Nephron (organoid): ENCODE measurements at regions not wholly inside any gene's neighbourhood (a gene's known extent, or its start where the extent isn't known, plus 50 kb on each side); places are given as distances from the start of the nearest gene placed in this dataset.

Experiments used
- H3K27ac Mint-ChIP-seq, 3 experiments: 2 replicates each; pipeline ENCODE4 v1.8.0; 2020; ENCODE audit warnings: mixed read lengths in 3 of 3, mild to moderate bottlenecking in 2 of 3, moderate library complexity in 1 of 3
- H3K27me3 Mint-ChIP-seq: 2 replicates; pipeline ENCODE4 v1.8.0; 2021; ENCODE audit warnings: low read depth, mild to moderate bottlenecking, moderate library complexity, mixed read lengths
- H3K36me3 Mint-ChIP-seq: 2 replicates; pipeline ENCODE4 v1.8.0; 2020; ENCODE audit warnings: low read depth, mixed read lengths
- H3K4me1 Mint-ChIP-seq: 2 replicates; pipeline ENCODE4 v1.8.0; 2020; ENCODE audit warnings: mixed read lengths
- H3K4me3 Mint-ChIP-seq, 3 experiments: 2 replicates each; pipeline ENCODE4 v1.8.0; 2020; ENCODE audit warnings: mild to moderate bottlenecking in 3 of 3, mixed read lengths in 3 of 3, moderate library complexity in 2 of 3
- H3K9me3 Mint-ChIP-seq: 2 replicates; pipeline ENCODE4 v1.8.0; 2020; ENCODE audit warnings: mixed read lengths
- CTCF ChIP-seq, 3 experiments: fragments of 200-600 bp; sonication (generic); IDR thresholded peaks; one replicate each; pipeline ENCODE4 v1.5.0; 2021; ENCODE audit warnings: antibody characterized with exemption in 3 of 3; ENCODE audit not compliant: unreplicated experiment in 3 of 3

DNA sequence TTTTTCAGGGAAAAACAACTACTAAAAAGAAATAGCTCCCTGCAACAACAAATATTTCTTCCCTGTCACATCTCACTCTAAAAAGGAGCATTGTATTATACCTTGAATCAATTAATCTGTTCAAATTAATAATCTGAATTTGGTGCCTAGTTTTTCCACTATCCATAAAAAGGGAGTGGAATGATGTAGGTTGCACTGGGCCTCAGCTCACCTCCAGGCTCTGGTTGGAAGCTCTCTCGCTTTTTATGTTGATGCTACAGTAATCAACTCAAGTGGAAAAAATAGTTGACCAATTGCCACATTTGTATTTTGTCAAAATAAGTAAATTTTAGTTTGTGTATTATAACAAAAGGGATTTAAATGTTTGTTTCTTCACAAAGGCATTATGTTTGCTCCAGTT, 126.1 kb downstream of the MAD2L1 start:
- Mint-ChIP-seq H3K4me3 (no peak overlapping the region), H3K9me3 (no peaks in the 10 kb centered on the region), H3K27ac (no peak overlapping the region), H3K27me3 (no peaks in the 10 kb centered on the region), H3K4me1 (no peaks in the 10 kb centered on the region), H3K36me3 (no peaks in the 10 kb centered on the region)
- TF ChIP-seq CTCF (IDR thresholded peaks at IDR 0.05; ENCODE audit: unreplicated experiment in 3 of 3), result no peak

- Mint-ChIP-seq H3K36me3 (no peaks in the 10 kb centered on the region), H3K27ac (peak overlapping the region in 1 of 3 experiments; percentile 43), H3K9me3 (no peaks in the 10 kb centered on the region), H3K4me1 (no peaks in the 10 kb centered on the region), H3K27me3 (no peaks in the 10 kb centered on the region), H3K4me3 (no peak overlapping the region)
- TF ChIP-seq CTCF (IDR thresholded peaks at IDR 0.05; ENCODE audit: unreplicated experiment in 3 of 3), result no peak
These were observed 127.3 kb downstream of the MAD2L1 start for GRCh38 chr4:119939071-119939995.

GRCh38 chr4:119937746-119938145, 128.9 kb downstream of the MAD2L1 start:
- H3K27ac Mint-ChIP-seq, result peak overlapping the region in 1 of 3 experiments; percentile 8
- H3K4me1 Mint-ChIP-seq, result peaks cover 9% of the 10 kb centered on the region
- H3K4me3 Mint-ChIP-seq, result no peak overlapping the region
- TF ChIP-seq CTCF (IDR thresholded peaks at IDR 0.05; ENCODE audit: unreplicated experiment in 3 of 3), result no peak
- no peaks in the 10 kb centered on the region for H3K36me3 Mint-ChIP-seq
- no peaks in the 10 kb centered on the region for H3K9me3 Mint-ChIP-seq
- H3K27me3 Mint-ChIP-seq, result no peaks in the 10 kb centered on the region

DNA sequence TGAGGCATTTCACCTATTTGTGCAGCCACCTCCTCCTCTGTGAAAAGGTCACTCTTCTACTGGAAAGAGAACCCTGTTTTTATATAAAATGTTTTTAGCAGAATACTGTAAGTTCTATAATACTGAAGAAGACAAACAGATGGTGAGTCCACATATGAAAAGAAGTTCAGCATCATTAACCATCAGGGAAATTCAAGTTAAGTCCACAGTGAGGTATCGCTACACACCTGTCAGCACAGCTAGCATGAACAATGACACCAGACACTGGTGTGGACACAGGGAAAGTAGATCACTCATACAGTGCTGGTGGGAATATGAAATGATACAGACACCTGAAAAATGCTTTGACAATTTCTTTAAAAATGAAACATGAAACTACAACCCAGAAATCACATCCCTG, 133.0 kb downstream of the MAD2L1 start:
- H3K4me1 Mint-ChIP-seq, result peaks cover 12% of the 10 kb centered on the region
- H3K4me3 Mint-ChIP-seq, result no peak overlapping the region
- TF ChIP-seq CTCF (IDR thresholded peaks at IDR 0.05; ENCODE audit: unreplicated experiment in 3 of 3), result no peak
- H3K27ac Mint-ChIP-seq, result peak overlapping the region in 2 of 3 experiments; percentile 16 to 46
- H3K9me3 Mint-ChIP-seq, result peaks cover 7% of the 10 kb centered on the region
- no peaks in the 10 kb centered on the region for H3K36me3 Mint-ChIP-seq
- H3K27me3 Mint-ChIP-seq, result no peaks in the 10 kb centered on the region

DNA sequence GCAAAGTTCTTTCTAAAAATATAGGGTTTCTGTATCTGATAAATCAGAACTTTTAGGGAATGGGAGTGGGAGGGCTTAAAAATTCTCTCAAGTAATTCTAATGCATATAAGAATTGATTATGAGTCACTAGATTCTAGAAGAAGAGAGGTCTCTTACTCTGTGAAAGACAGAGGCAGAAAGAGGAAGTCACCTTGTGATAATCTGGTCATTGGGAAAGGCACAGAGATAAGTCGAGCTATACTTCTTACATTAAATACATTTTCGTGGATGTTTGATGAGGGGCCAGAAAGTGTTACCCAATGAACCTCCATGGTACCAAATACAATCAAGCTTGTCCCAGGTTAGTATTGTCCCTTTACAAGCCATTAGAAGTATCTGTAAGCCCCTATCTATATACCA, 134.4 kb downstream of the MAD2L1 start:
- Mint-ChIP-seq H3K9me3 (peaks cover 7% of the 10 kb centered on the region), H3K4me1 (peaks cover 12% of the 10 kb centered on the region), H3K27ac (peak overlapping the region in 1 of 3 experiments; percentile 46), H3K27me3 (no peaks in the 10 kb centered on the region), H3K36me3 (no peaks in the 10 kb centered on the region), H3K4me3 (no peak overlapping the region)
- no peak for TF ChIP-seq CTCF (IDR thresholded peaks at IDR 0.05; ENCODE audit: unreplicated experiment in 3 of 3)

DNA sequence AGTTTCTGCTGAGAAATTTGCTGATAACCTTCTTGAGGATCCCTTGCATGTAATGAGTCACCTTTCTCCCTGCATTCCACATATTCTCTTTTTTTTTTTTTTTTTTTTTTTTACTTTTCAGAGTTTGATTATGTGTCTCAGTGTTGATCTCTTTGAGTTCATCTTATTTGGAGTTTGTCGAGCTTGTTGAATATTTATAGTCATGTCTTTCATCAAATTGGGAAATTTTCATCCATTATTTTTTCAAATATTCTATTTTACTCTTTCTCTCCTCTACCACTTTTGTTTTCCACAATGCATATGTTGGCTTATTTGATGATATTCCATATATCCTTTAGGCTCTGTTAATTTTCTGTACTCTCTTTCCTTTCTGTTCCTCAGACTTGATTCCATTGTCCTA, 136.1 kb downstream of the MAD2L1 start:
- no peaks in the 10 kb centered on the region for H3K27me3 Mint-ChIP-seq
- TF ChIP-seq CTCF (IDR thresholded peaks at IDR 0.05; ENCODE audit: unreplicated experiment in 3 of 3), result no peak
- H3K4me1 Mint-ChIP-seq, result peaks cover 12% of the 10 kb centered on the region
- H3K27ac Mint-ChIP-seq, result no peak overlapping the region
- no peak overlapping the region for H3K4me3 Mint-ChIP-seq
- peaks cover 7% of the 10 kb centered on the region for H3K9me3 Mint-ChIP-seq
- no peaks in the 10 kb centered on the region for H3K36me3 Mint-ChIP-seq
